Smooth muscle cell (in vitro differentiated cells): ENCODE measurements at regions not wholly inside any gene's neighbourhood (a gene's known extent, or its start where the extent isn't known, plus 50 kb on each side); places are given as distances from the start of the nearest gene placed in this dataset.

ENCODE experiments used
- DNase-seq: peaks from one replicate; lab custom pipeline; 2025; ENCODE audit not compliant: unreplicated experiment; lab: John Stamatoyannopoulos, UW
- H2AFZ ChIP-seq: fragments of 200-600 bp; sonication (generic); 2 replicates; pipeline ENCODE4 v1.6.0; 2016; ENCODE audit warnings: antibody characterized with exemption, low read depth, mild to moderate bottlenecking
- H3F3A ChIP-seq: fragments of 200-600 bp; sonication (generic); 2 replicates; pipeline ENCODE4 v1.6.0; 2017; ENCODE audit warnings: antibody characterized with exemption, low read depth
- H3K27ac ChIP-seq: fragments of 200-600 bp; sonication (generic); 2 replicates; pipeline ENCODE4 v1.5.1; 2016; ENCODE audit warnings: low read depth, mild to moderate bottlenecking
- H3K27me3 ChIP-seq: fragments of 200-600 bp; sonication (generic); 2 replicates; pipeline ENCODE4 v1.6.1; 2016; ENCODE audit warnings: low read depth, mild to moderate bottlenecking
- H3K36me3 ChIP-seq: fragments of 200-600 bp; sonication (generic); 2 replicates; pipeline ENCODE4 v1.5.1; 2016; ENCODE audit warnings: low read depth
- H3K4me1 ChIP-seq: fragments of 200-600 bp; sonication (generic); 2 replicates; pipeline ENCODE4 v1.5.1; 2016; ENCODE audit warnings: low read depth
- H3K4me2 ChIP-seq: fragments of 200-600 bp; sonication (generic); 2 replicates; pipeline ENCODE4 v1.6.0; 2016; ENCODE audit warnings: mild to moderate bottlenecking
- H3K4me3 ChIP-seq: fragments of 200-600 bp; sonication (generic); 2 replicates; pipeline ENCODE4 v1.5.1; 2016; ENCODE audit warnings: mild to moderate bottlenecking
- H3K79me2 ChIP-seq: fragments of 200-600 bp; sonication (generic); 2 replicates; pipeline ENCODE4 v1.6.0; 2016; ENCODE audit warnings: low read depth, mild to moderate bottlenecking
- H3K9ac ChIP-seq: fragments of 200-600 bp; sonication (generic); 2 replicates; pipeline ENCODE4 v1.6.0; 2016; ENCODE audit warnings: low read depth
- H3K9me3 ChIP-seq: fragments of 200-600 bp; sonication (generic); replicated peaks from 2 replicates; pipeline ENCODE4 v1.5.1; 2016; ENCODE audit warnings: low read depth
- H4K20me1 ChIP-seq: fragments of 200-600 bp; sonication (generic); 2 replicates; pipeline ENCODE4 v1.6.0; 2016; ENCODE audit warnings: low read depth
- CTCF ChIP-seq: fragments of 200-600 bp; sonication (generic); IDR thresholded peaks from 2 replicates; pipeline ENCODE4 v1.5.1; 2017; ENCODE audit warnings: borderline replicate concordance, mild to moderate bottlenecking, antibody characterized with exemption; ENCODE audit not compliant: insufficient read depth, poor library complexity, severe bottlenecking
- WGBS: methylation state at CpG from one replicate; pipeline ENCODE4 v1.1.7; 2016; ENCODE audit warnings: low lambda C conversion rate; 5-methylcytosine and 5-hydroxymethylcytosine counted together

GRCh38 chr14:38016497-38016896 lies 191.2 kb upstream of the SSTR1 start:
- TF ChIP-seq CTCF = peak; percentile 4
- Histone ChIP-seq H3K4me1 (no peaks in the 10 kb centered on the region), H2AFZ (no peak overlapping the region), H3F3A (no peaks in the 10 kb centered on the region), H3K4me3 (no peak overlapping the region), H3K4me2 (no peak overlapping the region), H3K27ac (no peak overlapping the region), H3K79me2 (no peaks in the 10 kb centered on the region), H3K9ac (no peak overlapping the region), H3K27me3 (no peaks in the 10 kb centered on the region), H3K36me3 (no peaks in the 10 kb centered on the region), H4K20me1 (no peaks in the 10 kb centered on the region), H3K9me3 (peaks cover 3% of the 10 kb centered on the region)
- no peak for DNase-seq
- 74% methylated on average over 2 of the region's 2 CpGs for WGBS

- Histone ChIP-seq H3K4me3 (no peak overlapping the region), H3F3A (no peaks in the 10 kb centered on the region), H3K9me3 (peaks cover 11% of the 10 kb centered on the region), H2AFZ (no peak overlapping the region), H3K27ac (no peak overlapping the region), H3K27me3 (no peaks in the 10 kb centered on the region), H3K4me2 (no peak overlapping the region), H3K79me2 (no peaks in the 10 kb centered on the region), H4K20me1 (no peaks in the 10 kb centered on the region), H3K36me3 (no peaks in the 10 kb centered on the region), H3K9ac (no peak overlapping the region), H3K4me1 (no peaks in the 10 kb centered on the region)
- DNase-seq = no peak
- TF ChIP-seq CTCF = no peak
- WGBS = 91% methylated on average over 2 of the region's 2 CpGs
Observed at GRCh38 chr14:38021861-38022260, 185.8 kb upstream of the SSTR1 start.

DNA sequence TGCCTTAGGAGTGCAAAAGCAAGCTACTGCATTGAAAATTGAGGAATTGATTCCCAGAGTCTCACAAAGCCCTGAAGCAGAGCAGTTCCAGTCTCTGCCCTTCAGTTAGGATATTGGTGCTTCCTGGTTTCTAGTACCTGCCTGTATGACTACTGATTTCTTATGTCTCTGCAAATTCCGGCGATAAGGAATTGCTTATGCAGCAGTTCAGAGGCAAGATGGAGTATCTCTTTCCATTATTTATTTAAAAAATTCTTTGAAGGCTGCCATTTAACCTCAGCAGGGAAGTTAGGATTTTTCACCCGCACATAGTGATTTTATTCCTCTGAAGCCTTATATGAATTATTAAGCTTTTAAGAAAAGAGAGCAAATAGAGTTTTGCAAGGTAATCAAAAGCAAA lies 184.9 kb upstream of the SSTR1 start:
- no peak overlapping the region for H3K9ac ChIP-seq
- no peak overlapping the region for H2AFZ ChIP-seq
- no peak for TF ChIP-seq CTCF
- H3F3A ChIP-seq = no peaks in the 10 kb centered on the region
- H3K79me2 ChIP-seq = no peaks in the 10 kb centered on the region
- H4K20me1 ChIP-seq = no peaks in the 10 kb centered on the region
- H3K4me3 ChIP-seq = no peak overlapping the region
- no peaks in the 10 kb centered on the region for H3K36me3 ChIP-seq
- 90% methylated on average over 3 of the region's 3 CpGs for WGBS
- no peaks in the 10 kb centered on the region for H3K27me3 ChIP-seq
- peaks cover 11% of the 10 kb centered on the region for H3K9me3 ChIP-seq
- H3K4me1 ChIP-seq = no peaks in the 10 kb centered on the region
- no peak overlapping the region for H3K4me2 ChIP-seq
- no peak overlapping the region for H3K27ac ChIP-seq
- no peak for DNase-seq

- Histone ChIP-seq H3K79me2 (no peaks in the 10 kb centered on the region), H3K36me3 (no peaks in the 10 kb centered on the region), H3K9ac (no peak overlapping the region), H3F3A (no peaks in the 10 kb centered on the region), H3K27ac (no peak overlapping the region), H3K27me3 (no peaks in the 10 kb centered on the region), H3K4me3 (no peak overlapping the region), H3K4me1 (peaks cover 7% of the 10 kb centered on the region), H3K9me3 (no peaks in the 10 kb centered on the region), H2AFZ (no peak overlapping the region), H3K4me2 (no peak overlapping the region), H4K20me1 (no peaks in the 10 kb centered on the region)
- no peak for DNase-seq
- TF ChIP-seq CTCF = no peak
- 95% methylated on average over 3 of the region's 3 CpGs for WGBS
Observed at GRCh38 chr14:38038171-38038570, 169.5 kb upstream of the SSTR1 start.
